Uterus (tissue), 3 donors: ENCODE measurements at regions not wholly inside any gene's neighbourhood (a gene's known extent, or its start where the extent isn't known, plus 50 kb on each side); places are given as distances from the start of the nearest gene placed in this dataset.

Source experiments
- DNase-seq, 2 donors: peaks; one replicate each; pipeline ENCODE4 v3.0.0-alpha.2; 2019 to 2020
- H3K27ac ChIP-seq, 2 donors: fragments of 200-600 bp; sonication (generic); 1 replicate in 1 of 2; 2 replicates in 1 of 2; pipeline ENCODE4 v1.5.1; 2016 to 2018
- H3K27me3 ChIP-seq, 2 donors: fragments of 200-600 bp; sonication (generic); one replicate each; pipeline ENCODE4 v1.5.1; 2018 to 2019; ENCODE audit warnings: control low read depth in 1 of 2
- H3K36me3 ChIP-seq, 2 donors: fragments of 200-600 bp; sonication (generic); one replicate each; pipeline ENCODE4 v1.5.1; 2019; ENCODE audit warnings: control low read depth in 1 of 2
- H3K4me1 ChIP-seq, 2 donors: fragments of 200-600 bp; sonication (generic); one replicate each; pipeline ENCODE4 v1.5.1; 2018 to 2019; ENCODE audit warnings: control low read depth in 1 of 2
- H3K4me3 ChIP-seq, 2 donors: fragments of 200-600 bp; sonication (generic); 1 replicate in 1 of 2; 2 replicates in 1 of 2; pipeline ENCODE4 v1.5.1; 2018 to 2019; ENCODE audit warnings: mild to moderate bottlenecking in 1 of 2
- H3K9me3 ChIP-seq, 2 donors: fragments of 200-600 bp; sonication (generic); one replicate each; pipeline ENCODE4 v1.5.1; 2019; ENCODE audit warnings: control low read depth in 1 of 2
- POLR2A ChIP-seq, 2 donors: fragments of 450-650 bp; IDR thresholded peaks; one replicate each; pipeline ENCODE4 v1.6.1; 2016; ENCODE audit warnings: antibody characterized with exemption in 2 of 2, mild to moderate bottlenecking in 1 of 2, moderate library complexity in 1 of 2
- intact Hi-C: fragments of 100-400 bp; cut with DNase I; formaldehyde crosslinking; loops from one replicate; pipeline ENCODE4 v1.15.1; 2023; ENCODE audit warnings: low total_unique reads
- TF ChIP-seq, protein P1 (sequence below), 4 experiments: fragments of 200-600 bp in 2 of 4; fragments of 450-650 bp in 2 of 4; sonication (generic) in 2 of 4; IDR thresholded peaks; one replicate each; pipeline ENCODE4 v1.5.1; 2016 to 2019; ENCODE audit warnings: antibody characterized with exemption in 4 of 4, mild to moderate bottlenecking in 2 of 4, moderate library complexity in 1 of 4
- donor health status: DM: yes; HTN: yes; CAD: no.

DNA sequence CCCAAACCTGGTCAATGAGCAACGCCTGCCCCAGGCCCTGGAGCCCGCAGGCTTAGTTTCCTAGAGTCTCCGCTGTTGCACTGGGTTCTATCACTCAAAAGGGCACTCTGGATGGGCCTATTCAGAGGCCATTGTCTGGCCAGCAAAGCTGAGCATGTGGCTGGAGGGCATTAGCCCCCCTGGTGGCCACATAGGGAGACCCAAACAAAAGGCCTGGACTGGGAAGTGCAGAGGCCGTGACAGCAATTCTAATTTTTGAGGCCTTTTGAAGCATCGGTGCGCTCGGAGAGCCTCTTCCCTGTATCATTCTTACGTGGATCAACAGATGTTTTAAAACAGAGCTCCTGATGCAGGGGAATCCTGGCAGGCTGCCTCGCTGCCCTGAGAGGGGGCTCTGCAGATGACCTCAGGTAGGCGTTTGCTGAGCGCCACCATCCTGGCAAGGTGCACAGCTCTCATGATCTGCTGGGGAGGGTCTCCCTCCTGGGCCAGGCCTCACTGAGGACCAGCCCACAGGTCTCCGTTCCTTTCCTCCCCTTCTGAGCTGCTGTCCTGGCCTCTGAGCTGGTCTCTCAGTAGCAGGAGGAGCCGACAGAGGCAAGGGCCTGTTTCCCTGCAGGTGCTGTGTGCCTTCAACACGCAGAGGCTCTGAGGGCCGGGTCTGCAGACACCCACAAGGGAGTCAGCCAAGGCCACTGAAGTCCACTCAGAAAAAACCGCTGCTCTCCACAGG, 190.5 kb downstream of the URI1 start:
- intact Hi-C loops: no loop called here
- Histone ChIP-seq H3K4me3 (no peak overlapping the region), H3K9me3 (no peaks in the 10 kb centered on the region), H3K27me3 (no peaks in the 10 kb centered on the region), H3K4me1 (no peaks in the 10 kb centered on the region), H3K27ac (no peak overlapping the region), H3K36me3 (no peaks in the 10 kb centered on the region)
- no peak for DNase-seq
- TF ChIP-seq, protein P1, sequence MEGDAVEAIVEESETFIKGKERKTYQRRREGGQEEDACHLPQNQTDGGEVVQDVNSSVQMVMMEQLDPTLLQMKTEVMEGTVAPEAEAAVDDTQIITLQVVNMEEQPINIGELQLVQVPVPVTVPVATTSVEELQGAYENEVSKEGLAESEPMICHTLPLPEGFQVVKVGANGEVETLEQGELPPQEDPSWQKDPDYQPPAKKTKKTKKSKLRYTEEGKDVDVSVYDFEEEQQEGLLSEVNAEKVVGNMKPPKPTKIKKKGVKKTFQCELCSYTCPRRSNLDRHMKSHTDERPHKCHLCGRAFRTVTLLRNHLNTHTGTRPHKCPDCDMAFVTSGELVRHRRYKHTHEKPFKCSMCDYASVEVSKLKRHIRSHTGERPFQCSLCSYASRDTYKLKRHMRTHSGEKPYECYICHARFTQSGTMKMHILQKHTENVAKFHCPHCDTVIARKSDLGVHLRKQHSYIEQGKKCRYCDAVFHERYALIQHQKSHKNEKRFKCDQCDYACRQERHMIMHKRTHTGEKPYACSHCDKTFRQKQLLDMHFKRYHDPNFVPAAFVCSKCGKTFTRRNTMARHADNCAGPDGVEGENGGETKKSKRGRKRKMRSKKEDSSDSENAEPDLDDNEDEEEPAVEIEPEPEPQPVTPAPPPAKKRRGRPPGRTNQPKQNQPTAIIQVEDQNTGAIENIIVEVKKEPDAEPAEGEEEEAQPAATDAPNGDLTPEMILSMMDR (IDR thresholded peaks at IDR 0.05): no peak
- TF ChIP-seq POLR2A (IDR thresholded peaks at IDR 0.05): no peak

DNA sequence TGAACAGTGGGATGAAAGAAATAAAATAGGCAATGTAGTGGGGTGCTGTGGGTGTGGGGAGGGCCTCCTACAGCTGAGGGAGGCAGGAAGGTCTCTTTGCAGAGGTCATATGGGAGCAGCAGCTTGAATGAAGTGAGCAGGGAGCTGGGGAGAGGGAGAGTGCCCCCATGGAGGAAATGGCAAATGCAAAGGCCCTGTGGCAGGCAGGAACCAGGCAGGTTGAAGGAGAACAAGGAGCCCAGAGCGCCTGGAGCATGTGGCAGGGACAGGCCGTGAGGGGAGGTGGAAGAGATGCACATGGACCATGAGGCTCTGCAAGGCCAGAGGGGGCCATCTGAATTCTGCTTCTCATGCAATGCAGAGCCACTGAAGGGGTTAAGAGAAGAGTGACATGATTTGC, 191.8 kb downstream of the URI1 start:
- no peak for DNase-seq
- Histone ChIP-seq H3K27me3 (no peaks in the 10 kb centered on the region), H3K4me1 (no peaks in the 10 kb centered on the region), H3K27ac (no peak overlapping the region), H3K4me3 (no peak overlapping the region), H3K9me3 (no peaks in the 10 kb centered on the region), H3K36me3 (no peaks in the 10 kb centered on the region)
- TF ChIP-seq, protein P1 (IDR thresholded peaks at IDR 0.05): no peak
- TF ChIP-seq POLR2A (IDR thresholded peaks at IDR 0.05): no peak
- intact Hi-C loops: no loop called here

DNA sequence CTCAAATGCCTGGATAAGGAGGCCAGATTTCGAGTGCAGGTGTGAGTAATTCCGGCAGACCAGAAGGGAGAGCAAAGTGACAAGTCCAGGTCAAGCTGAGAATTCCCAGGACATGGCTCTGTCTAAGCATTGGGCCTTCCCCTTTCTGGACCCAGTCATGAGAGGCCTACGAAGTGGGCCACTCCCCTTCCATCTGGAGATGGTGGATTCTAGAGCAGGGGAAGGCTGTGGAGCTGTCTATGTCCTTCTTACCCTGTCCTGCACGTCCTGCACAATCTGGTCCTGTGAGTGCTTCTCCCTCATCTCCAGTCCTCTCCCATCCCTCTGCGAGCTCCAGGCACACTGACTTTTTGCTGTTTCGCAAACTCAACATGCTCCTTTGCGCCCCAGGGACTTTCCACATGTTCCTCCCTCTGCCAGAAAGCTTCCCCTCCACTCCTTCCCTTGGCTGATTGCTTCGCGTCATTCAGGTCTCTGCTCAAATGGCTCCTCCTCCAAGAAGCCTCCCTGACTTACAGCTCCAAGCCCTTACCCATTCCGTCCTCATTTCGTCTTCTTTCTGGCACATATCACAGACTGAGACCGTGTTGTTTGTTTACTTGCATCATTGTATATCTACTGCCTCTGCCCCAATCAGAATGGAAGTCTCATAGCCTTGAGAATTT, 193.2 kb downstream of the URI1 start:
- H3K9me3 ChIP-seq: no peaks in the 10 kb centered on the region
- no peaks in the 10 kb centered on the region for H3K4me1 ChIP-seq
- no peaks in the 10 kb centered on the region for H3K36me3 ChIP-seq
- no peaks in the 10 kb centered on the region for H3K27me3 ChIP-seq
- no peak overlapping the region for H3K27ac ChIP-seq
- intact Hi-C loops: no loop called here
- no peak for DNase-seq
- TF ChIP-seq, protein P1 (IDR thresholded peaks at IDR 0.05): no peak
- TF ChIP-seq POLR2A (IDR thresholded peaks at IDR 0.05): no peak
- no peak overlapping the region for H3K4me3 ChIP-seq

DNA sequence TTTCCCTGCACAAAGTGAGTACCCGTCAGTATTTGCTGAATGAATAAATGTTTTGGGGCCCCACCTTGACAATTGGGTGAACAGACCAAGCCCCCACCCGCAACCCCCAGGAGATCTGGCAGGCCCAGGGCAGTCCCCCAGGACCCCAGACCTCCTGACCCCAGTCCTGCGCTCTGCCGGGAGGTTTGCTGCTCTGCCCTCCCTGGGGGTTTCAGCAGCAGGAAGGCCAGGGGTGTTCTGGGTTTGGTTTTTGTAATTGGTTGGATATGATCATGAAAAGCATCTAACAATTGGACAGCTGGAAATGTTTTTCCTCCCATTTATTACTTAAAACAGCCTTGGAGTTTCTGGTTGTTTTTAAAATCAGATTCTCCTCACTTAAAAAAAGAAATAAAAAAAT, 193.8 kb downstream of the URI1 start:
- DNase-seq: no peak
- Histone ChIP-seq H3K4me1 (no peaks in the 10 kb centered on the region), H3K27ac (no peak overlapping the region), H3K36me3 (no peaks in the 10 kb centered on the region), H3K4me3 (no peak overlapping the region), H3K27me3 (no peaks in the 10 kb centered on the region), H3K9me3 (no peaks in the 10 kb centered on the region)
- intact Hi-C loops: no loop called here
- TF ChIP-seq POLR2A (IDR thresholded peaks at IDR 0.05): no peak
- TF ChIP-seq, protein P1 (IDR thresholded peaks at IDR 0.05): no peak

DNA sequence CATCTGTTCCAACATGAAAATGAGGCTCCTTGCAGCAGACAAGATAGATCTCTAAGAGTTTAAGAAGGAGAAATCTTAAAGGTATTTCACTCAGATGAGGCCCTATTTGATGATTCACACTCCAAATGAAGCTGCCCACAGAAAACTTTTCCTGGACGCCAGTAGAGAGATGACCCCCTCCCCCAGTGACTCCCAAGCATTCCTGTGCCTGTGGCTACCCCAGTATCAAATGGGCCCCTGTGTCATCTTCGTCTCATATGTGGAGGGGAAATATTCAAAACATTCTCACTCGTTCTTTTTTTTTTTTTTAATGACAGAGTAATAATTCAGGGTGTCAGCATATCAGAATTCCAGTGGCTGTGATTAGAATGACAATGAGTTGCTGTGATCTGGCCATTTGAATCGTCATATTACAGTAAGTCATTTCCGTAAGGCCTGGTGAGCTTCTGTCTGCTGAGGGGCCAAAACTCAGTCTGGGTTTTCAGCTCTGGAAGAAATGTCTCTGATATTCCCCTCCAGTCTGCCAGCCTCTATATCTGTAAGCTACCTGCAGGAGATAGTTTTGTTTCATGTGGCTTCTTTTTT, 194.7 kb downstream of the URI1 start:
- intact Hi-C loops: no loop called here
- no peak for TF ChIP-seq POLR2A (IDR thresholded peaks at IDR 0.05)
- TF ChIP-seq, protein P1 (IDR thresholded peaks at IDR 0.05): no peak
- Histone ChIP-seq H3K27ac (no peak overlapping the region), H3K9me3 (no peaks in the 10 kb centered on the region), H3K27me3 (no peaks in the 10 kb centered on the region), H3K36me3 (no peaks in the 10 kb centered on the region), H3K4me3 (no peak overlapping the region), H3K4me1 (no peaks in the 10 kb centered on the region)
- DNase-seq: no peak
